Activated CD8-positive, alpha-beta memory T cell treated with anti-CD3 and anti-CD28 coated beads, Interleukin-2, amount 50 U/mL, for 1 hour (primary cell): ENCODE measurements at regions not wholly inside any gene's neighbourhood (a gene's known extent, or its start where the extent isn't known, plus 50 kb on each side); places are given as distances from the start of the nearest gene placed in this dataset.
"Not testable (repeated sequence)": the region's sequence is repeated elsewhere in the genome, so short reads cannot be mapped to it uniquely, and the experiment has no call there.

Source experiments
- DNase-seq: peaks from one replicate; pipeline ENCODE4 v3.0.0-alpha.2; 2020; ENCODE audit errors: extremely low read depth

DNA sequence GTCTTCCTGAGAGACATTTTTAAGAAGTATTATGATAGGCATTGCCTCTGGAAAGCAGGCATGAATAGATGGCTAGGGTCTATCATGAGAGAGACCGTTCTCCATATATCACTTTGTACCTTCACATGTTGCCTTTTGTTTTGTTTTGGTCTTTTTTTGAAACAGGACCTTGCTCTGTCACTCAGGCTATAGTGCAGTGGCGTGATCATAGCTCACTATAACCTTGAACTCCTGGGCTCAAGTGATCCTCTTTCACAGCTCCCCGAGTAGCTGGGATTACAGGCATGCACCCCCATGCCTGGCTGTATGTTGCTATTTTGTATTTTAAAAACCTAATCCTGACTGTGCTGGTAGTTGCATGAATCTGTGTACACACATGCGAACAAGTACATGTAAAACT is 869.6 kb upstream of the DEFB115 start:
- DNase-seq: not testable (repeated sequence)

- DNase-seq: not testable (repeated sequence)
Measured at GRCh38 chr20:30393523-30393922, 863.9 kb upstream of the DEFB115 start.

DNA sequence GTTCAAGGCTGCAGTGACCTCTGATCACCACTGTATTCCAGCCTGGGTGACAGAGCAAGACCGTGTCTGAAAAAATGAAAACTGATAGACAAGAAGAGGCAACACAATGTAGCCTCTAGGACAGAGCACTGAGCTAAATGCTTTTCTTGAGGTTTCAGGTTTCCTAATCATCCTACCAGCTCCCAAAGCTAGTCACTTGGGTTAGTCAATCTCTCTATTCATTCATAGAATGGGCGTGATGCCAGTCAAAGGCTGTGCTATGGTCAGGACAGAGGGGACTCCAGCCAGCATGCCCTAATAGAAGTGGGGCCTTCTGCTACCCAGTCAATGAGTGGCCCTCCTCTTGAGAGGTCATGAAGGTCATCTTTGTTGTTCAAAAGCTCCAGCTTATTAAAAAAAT is 860.4 kb upstream of the DEFB115 start:
- DNase-seq: not testable (repeated sequence)

GRCh38 chr20:30405061-30405460 is 852.4 kb upstream of the DEFB115 start:
- DNase-seq: not testable (repeated sequence)

DNA sequence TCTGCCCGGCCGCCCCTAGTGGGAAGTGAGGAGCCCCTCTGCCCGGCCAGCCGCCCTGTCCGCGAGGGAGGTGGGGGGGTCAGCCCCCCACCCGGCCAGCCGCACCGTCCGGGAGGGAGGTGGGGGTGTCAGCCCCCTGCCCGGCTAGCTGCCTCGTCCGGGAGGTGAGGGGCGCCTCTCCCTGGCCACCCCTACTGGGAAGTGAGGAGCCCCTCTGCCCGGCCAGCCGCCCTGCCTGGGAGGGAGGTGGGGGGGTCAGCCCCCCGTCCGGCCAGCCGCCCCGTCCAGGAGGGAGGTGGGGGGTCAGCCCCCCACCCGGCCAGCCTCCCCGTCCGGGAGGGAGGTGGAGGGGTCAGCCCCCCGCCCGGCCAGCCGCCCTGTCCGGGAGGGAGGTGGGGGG is 851.9 kb upstream of the DEFB115 start:
- not testable (repeated sequence) for DNase-seq

DNA sequence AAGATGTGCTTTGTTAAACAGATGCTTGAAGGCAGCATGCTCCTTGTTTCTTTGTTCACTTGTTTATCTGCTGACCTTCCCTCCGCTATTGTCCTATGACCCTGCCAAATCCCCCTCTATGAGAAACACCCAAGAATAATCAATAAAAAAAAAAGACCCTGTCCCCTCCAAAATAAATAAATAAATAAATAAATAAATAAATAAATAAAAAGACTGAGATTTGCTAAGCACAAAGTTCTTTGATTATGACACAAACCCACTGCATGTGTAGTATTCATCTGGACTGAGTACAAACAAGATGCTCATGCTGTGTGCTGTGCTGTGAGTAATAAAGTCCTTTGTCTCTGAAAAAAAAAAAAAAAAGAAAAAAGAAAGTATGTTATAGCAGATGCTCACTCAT is 851.1 kb upstream of the DEFB115 start:
- DNase-seq: not testable (repeated sequence)

DNA sequence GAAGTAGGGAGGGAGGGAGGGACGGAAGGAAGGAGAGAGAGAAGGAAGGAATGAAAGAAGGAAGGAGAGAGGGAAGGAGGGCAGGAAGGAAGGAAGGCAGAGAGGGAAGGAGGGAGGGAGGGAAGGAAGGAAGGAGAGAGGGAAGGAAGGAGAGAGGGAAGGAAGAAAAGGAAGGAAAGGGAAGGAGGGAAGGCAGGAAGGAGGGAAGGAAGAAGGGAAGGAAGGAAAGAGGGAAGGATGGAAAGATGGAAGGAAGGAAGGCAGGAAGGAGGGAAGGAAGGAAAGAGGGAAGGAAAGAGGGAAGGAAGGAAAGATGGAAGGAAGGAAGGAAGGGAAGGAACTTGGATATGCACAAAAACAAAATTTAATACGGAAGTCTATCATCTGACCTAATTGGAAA is 844.5 kb upstream of the DEFB115 start:
- DNase-seq: no peak

DNA sequence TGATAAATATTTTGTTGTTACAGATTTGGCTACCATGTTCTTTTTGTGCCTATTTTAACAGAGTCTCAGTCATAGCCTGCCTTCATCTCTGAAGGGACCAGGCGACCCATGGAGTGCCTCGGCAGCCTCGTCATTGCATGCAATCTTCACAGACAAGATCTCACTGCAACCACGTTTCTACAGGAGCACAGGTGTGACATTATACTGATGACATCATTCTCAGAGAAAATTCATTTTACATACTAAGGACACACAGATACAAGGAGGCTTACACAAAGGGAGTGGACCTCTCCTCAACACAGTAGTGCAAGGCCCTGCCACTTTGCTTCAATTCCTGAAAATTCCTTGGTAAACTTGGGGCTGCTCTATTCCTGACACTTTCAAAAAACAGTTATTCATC is 840.1 kb upstream of the DEFB115 start:
- not testable (repeated sequence) for DNase-seq

DNA sequence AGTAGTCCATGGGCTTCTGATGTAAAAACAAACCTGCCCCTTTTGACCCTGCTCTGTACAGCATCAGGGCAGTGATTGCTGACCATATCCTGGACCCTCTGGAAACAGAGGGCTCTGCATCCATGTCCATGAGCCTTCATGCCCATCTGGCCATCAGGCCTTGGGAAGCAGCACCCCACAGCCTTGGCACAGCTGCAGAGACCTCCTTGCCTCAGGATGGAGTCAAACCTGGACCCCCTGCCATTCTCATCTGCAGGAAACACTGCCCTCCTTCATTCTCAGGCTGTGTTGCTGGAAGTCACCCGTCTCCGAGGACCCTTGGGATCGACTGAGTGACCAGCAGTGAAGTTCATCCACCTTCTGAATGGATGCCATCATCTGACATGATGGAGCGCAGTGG is 839.1 kb upstream of the DEFB115 start:
- DNase-seq: not testable (repeated sequence)

GRCh38 chr20:30419466-30419865 is 838.0 kb upstream of the DEFB115 start:
- DNase-seq: no peak

- DNase-seq: not testable (repeated sequence)
Measured at GRCh38 chr20:30419871-30420420, 837.5 kb upstream of the DEFB115 start.
